T follicular helper cell (primary cell): ENCODE measurements at regions not wholly inside any gene's neighbourhood (a gene's known extent, or its start where the extent isn't known, plus 50 kb on each side); places are given as distances from the start of the nearest gene placed in this dataset.
A peak's percentile ranks its signal among the peaks of the same experiment; 100 is the strongest.

Experiments
- DNase-seq: peaks from one replicate; pipeline ENCODE4 v3.0.0-alpha.2; 2020; ENCODE audit warnings: low read depth

- no peak for DNase-seq
Measured at GRCh38 chr3:41106691-41107090, 92.6 kb upstream of the CTNNB1 start.

DNA sequence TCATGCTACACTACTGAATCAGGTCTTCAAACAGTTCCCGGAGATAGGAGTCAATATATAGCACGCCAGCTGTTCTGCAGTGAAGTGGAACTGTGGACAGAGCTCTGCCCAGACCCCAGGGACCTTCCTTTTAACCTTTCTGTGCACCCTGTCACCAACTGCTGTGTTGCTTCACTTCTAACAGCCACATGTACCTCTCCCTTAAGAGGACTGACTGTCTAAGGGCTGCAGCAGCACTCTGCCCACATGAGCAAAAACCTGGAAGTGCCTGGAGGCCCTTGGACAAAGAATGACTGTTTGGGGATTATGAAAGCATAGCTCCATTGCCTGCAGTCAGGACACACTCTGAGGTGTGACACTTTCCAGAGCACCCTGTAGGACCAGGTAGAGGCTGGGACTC, 88.3 kb upstream of the CTNNB1 start:
- DNase-seq: no peak

GRCh38 chr3:41112466-41112865, 86.8 kb upstream of the CTNNB1 start:
- DNase-seq: no peak

DNA sequence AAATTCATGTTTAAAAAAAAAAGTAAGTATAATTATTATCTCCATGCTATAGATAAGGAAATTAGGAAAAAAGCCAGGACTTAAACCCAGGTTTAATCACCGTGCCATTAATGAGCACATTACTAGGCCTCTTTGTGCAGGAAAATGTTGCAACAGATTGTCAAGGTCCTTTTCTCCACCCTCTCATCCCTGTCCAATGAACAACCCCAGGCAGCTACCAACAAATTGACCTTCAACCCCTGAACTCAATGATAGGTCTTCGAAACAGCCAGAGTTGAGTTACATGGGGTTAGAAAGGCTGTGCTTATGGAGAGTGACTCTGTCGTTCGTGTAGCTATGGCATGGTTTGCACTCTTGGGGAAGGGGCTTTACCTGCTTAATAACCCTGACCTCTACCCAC, 84.2 kb upstream of the CTNNB1 start:
- DNase-seq: no peak

- DNase-seq: no peak
Measured at GRCh38 chr3:41116851-41117250, 82.5 kb upstream of the CTNNB1 start.

DNA sequence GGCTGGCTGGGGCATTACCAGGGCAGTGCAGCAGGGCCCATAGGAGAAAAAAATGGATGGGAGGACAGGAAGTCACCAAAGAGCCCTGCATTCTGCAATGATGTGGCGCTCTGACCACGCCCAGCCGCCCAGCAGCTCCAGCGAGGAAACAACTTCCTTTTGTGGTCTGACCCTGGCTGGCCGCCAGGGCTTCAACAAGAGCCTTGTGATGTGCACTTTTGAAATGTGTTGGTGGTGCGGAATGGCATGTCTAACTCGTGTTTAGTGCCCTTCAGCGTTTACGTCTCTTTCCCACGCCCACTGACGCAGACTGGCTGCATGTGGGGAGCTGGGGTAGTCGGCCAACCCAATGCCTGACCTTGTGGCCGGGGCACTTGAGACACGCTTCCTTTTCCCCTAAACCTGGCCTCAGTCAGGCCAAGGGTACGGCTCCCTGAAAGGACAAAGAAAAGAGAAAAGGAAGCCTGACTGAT, 81.9 kb upstream of the CTNNB1 start:
- DNase-seq: peak; percentile 70

DNA sequence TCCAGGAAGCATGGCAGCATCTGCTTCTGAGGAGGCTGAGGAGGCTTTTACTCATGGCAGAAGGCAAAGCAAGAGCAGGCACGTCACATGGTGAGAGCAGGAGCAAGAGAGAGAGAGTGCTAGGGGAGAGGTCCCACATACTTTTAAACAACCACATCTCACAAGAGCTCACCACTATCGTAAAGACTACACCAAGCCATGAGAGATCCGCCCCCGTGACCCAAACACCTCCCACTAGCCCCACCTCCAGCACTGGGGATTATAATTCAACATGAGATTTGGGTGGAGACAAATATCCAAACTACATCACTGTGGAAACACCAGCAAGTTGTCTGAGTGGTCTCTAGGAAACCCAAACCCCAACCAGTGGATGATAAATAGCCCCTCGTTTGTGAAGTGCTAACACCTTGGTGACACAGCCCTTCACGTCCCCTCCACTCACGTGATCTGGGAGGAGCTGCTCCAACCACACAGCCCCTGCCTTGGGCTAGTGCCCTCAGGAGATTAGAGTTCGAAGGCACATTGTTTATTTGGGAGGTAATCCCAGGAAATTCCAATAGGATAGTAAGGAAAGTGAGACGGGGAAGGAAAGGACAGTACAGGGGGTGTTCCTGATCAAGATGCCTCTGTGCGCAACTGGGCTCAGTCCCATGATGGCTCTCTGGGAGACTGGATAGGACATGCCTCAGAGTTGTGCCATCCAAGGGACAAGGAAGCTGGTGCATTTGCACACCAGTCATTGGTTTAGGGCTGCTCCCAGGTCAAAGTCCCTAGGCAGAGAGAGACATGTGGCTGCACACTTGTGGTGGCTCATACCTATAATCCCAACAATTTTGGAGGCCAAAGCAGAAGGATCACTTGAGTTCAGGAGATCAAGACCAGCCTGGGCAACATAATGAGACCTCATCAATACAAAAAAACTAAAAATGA, 80.6 kb upstream of the CTNNB1 start:
- no peak for DNase-seq

DNA sequence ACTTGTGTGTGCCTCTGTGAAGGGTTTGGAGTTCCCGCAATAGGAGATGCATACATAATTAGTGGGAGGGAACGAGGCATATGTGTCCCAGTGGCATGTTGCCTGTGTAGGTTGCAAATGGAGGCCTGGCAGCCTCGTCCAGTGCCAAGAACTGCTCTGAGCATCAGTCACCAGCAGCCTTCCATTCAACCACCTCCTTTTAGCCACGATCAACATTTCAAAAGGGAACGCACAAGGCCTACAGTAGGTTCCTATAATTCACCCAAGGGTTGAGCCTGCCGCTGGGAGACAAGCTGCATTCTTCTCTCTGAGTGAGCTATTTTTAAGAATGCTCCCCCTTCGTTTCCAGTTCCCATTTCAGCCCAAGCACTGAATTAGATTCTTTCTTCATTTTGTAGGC, 78.8 kb upstream of the CTNNB1 start:
- no peak for DNase-seq

DNA sequence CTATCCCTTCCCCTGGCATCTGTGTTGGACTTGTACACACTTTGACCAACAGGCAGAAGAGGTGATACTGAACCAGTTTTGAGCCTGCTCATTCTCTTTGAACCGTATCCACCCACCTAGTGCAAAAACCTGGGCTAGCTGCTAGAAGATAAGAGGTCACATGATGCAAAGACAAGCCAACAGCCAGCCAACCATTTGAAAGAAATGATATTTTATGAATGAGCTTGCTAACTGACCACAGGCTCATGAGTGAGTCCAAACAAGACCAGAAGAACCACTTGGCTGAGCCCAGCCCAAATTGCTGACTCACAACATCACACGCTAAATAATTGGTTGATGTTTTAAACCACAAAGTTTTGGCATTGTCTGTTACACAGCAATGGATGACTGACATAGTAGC, 74.0 kb upstream of the CTNNB1 start:
- DNase-seq: no peak

DNA sequence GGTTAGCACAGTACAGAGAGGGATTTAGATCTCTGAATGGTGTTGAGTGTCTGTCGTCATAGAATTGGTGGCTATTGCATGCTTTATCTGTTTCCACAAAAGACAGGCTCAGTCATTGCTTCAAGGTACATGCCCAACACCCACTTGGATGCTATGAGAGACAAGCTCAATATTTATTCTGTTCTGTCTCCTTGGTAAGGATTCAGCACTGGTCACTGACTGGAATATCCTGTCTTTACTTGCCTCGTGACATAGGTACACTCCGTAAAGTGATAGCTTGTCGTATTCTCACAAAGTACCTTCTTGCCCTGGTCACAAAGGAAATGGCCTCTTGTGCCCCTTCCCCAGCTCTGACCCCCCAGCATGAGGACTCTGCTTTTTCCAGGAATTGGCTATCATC, 72.8 kb upstream of the CTNNB1 start:
- no peak for DNase-seq

DNA sequence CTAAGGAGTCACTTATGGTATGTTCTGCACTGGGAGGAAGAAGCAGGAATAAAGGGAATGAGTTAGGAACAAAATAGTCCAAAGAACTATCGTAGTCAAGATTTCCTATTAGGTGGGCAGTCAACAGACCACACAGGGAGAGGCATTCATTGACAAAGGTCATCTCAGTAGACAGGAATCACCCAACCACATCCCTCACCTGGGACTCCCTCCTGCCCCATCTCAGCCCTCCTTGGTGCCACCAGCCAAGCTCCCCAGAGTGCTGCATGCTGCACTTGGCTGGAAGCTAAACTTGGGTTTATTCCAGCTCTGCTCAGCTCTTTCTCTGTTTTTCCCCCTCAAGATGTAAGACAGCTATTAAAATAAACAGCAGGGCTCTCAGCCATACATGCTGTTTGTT, 72.3 kb upstream of the CTNNB1 start:
- DNase-seq: no peak

GRCh38 chr3:41127414-41127813, 71.9 kb upstream of the CTNNB1 start:
- DNase-seq: no peak

DNA sequence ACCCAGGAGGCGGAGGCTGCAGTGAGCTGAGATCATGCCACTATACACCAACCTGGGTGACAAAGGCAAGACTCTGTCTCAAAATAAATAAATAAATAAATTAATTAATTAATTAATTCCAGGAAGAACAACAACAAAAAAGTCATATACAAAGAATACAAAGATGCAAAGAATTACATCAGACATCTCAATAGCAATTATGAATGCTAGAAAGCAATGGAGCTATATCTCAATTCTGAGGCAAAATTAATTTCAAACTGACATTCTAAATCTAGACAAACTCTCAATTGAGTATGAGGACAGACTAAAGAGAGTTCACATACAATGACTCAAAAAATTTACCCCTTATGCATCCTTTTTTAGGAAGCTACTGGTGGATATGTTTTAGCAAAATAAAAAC, 69.6 kb upstream of the CTNNB1 start:
- no peak for DNase-seq

DNA sequence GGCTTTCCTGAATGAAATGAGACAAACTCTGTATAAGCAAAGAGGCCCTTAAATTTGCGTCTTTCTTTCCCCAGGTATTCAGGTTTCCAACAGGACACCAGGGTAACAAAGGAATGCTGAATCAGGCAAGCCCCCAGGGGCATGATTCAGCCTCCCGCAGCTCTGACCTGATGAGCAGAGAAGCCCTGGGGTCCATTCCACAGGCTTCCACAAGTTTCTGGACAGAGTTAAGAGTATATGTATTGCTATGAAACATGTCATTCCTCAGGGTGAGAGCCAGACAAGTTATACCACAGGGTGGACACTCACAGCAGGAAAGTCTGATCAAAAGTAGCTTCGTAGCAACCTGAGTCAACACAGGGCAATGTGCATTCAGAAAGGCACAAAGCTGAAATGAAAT, 68.1 kb upstream of the CTNNB1 start:
- no peak for DNase-seq

GRCh38 chr3:41137686-41138111, 61.6 kb upstream of the CTNNB1 start:
- no peak for DNase-seq

DNA sequence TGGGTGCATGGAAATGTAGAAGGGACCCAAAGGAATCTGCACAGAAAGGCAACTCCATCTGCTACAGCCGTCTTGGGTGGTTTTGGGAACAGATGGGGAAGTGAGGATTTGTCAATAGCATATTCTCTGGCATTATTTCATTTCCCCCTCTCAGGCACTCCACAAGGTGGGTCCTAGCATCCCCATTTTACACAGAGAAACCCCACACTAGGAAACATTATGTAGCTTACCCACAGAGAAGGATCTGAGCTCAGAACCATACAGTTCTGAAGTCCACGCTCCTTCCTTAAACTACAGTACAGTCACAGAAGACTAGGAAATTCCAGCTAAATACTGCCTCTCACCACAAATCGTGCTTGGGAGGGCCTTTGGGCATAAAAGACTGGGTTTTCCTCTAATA, 61.2 kb upstream of the CTNNB1 start:
- no peak for DNase-seq

DNA sequence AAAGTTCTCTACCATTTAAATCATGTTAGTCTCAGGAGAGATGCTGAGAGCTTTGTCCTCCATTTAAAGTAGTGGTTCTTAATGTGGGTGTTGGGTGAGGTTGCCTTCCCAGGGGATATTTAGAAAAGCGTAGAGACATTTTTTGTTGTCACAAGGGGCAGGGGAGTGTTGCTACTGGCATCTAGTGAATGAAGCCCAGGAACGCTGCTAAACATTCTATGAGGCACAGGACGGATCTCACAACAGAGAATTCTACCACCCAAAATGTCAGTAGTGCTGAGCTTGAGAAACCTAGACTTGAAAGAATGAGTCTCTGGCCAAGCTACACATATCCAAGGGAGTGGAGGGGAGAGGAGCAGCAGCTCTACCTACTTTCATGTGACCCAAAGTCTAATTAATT, 60.7 kb upstream of the CTNNB1 start:
- no peak for DNase-seq

- no peak for DNase-seq
Measured at GRCh38 chr3:41140242-41140641, 59.1 kb upstream of the CTNNB1 start.

DNA sequence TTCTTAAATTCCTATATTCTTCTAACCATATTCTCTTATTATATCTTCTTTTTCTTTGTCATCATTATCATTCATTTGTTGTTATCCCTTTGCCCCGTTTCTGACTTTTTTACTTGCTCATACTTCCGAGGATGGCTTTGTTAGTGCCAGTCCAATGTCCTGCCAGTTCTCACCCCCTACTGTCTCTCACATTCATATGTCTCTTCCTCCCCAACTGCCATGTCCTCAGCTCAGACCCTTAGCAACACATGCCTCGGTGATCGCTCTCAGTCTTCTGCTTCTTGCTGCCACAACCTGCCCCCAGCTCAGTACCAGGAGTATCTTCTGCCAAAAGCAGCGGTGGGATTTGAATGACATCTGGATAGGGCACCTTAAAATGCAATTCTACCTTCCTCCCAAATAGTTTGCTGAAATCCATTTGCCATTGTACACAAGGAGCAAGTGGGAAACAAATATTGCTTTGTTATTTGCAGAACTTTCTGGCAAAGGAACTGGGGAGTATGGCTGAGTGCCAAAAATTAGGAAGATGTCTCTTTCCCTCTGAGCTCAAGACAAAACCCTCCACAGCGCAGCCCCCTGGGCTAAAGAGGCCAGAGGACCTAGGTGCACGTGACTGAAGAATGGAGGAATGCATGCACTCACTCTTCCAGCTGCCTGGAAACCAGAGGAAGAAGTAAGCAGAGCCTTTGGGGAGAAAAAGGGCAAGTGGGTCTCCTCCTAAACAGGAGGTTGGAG, 57.7 kb upstream of the CTNNB1 start:
- no peak for DNase-seq

- DNase-seq: no peak
Measured at GRCh38 chr3:41143421-41144031, 55.8 kb upstream of the CTNNB1 start.

DNA sequence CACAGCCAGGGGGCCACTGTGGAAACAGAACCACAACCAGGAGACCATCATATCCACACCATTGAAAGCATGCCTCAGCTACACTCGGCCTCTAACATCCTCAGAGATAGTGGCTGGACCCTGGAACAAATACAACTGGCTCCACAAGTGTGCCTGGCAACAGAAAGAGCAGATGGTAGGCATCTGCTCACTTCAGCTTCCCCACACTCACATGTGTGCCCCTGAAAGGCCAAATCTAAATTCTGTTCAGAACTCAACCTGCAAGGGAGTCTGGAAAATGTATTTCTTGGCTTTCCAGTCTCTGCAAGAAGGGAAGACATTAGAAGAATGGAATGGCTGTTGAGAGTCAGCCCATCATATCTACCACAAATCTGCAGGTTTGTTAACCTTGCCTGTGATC, 54.7 kb upstream of the CTNNB1 start:
- DNase-seq: no peak

DNA sequence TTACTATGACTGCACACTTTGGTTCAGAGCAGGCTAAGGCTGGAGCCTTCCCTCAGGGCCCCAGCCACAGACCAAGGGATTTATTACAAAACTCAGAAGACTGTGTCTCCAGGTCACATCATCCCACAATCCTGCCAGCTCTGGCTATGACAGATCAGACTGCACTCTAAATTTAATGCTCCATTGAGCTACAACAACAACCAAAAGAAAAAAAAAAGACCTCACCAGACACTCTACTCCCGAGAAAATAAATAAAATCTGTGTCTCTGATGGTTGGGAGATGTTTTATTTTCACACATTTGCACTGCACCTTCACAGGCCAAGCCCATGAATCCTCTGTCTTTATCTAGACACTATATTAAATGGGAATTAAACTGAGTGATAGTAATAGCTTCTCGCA, 50.8 kb upstream of the CTNNB1 start:
- no peak for DNase-seq

DNA sequence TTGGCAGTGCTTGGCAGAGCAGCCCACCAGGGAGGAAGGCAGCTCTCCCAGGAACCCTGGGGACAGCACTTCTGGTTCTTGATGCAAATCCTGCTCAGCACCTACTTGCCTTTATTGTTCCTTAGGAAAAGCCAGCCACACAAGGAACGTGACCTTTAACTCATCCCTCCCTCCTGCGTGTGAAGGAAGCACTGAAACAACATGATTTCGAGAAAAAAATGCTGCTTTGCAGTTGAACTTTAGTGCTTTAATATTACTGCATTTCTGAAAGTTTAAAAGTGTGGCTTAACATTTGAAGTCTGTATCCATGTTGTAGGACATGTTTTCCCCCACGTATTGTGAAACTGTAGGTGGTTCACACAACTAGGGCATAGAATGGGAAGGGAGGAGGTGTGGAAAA, 50.4 kb upstream of the CTNNB1 start:
- no peak for DNase-seq
